Germinal center (tissue), 1 donor: ENCODE measurements at regions not wholly inside any gene's neighbourhood (a gene's known extent, or its start where the extent isn't known, plus 50 kb on each side); places are given as distances from the start of the nearest gene placed in this dataset.

Experiments used
- DNase-seq: peaks from one replicate; pipeline ENCODE4 v3.0.0; 2012; ENCODE audit warnings: mixed read lengths, low spot score

- no peak for DNase-seq
These were observed 596.7 kb upstream of the ATP2B1 start for GRCh38 chr12:90305379-90305778.

- DNase-seq: no peak
These were observed 595.6 kb upstream of the ATP2B1 start for GRCh38 chr12:90304231-90304630.

GRCh38 chr12:90303771-90304170, 595.1 kb upstream of the ATP2B1 start:
- no peak for DNase-seq

GRCh38 chr12:90301561-90302133, 593.0 kb upstream of the ATP2B1 start:
- no peak for DNase-seq

- no peak for DNase-seq
These were observed 592.5 kb upstream of the ATP2B1 start for GRCh38 chr12:90301095-90301494.

- DNase-seq: no peak
These were observed 591.0 kb upstream of the ATP2B1 start for GRCh38 chr12:90299666-90300065.

GRCh38 chr12:90299121-90299520, 590.5 kb upstream of the ATP2B1 start:
- no peak for DNase-seq

- no peak for DNase-seq
These were observed 589.8 kb upstream of the ATP2B1 start for GRCh38 chr12:90298289-90298948.

- DNase-seq: no peak
These were observed 587.2 kb upstream of the ATP2B1 start for GRCh38 chr12:90295858-90296257.

- DNase-seq: no peak
These were observed 583.5 kb upstream of the ATP2B1 start for GRCh38 chr12:90292183-90292582.

GRCh38 chr12:90290980-90291975, 582.6 kb upstream of the ATP2B1 start:
- DNase-seq: no peak

GRCh38 chr12:90287585-90287984, 578.9 kb upstream of the ATP2B1 start:
- no peak for DNase-seq

- DNase-seq: no peak
These were observed 572.7 kb upstream of the ATP2B1 start for GRCh38 chr12:90281154-90281868.

GRCh38 chr12:90280564-90281058, 572.0 kb upstream of the ATP2B1 start:
- no peak for DNase-seq

GRCh38 chr12:90280033-90280432, 571.4 kb upstream of the ATP2B1 start:
- DNase-seq: no peak

- DNase-seq: no peak
These were observed 566.5 kb upstream of the ATP2B1 start for GRCh38 chr12:90275088-90275487.

GRCh38 chr12:90274407-90274806, 565.8 kb upstream of the ATP2B1 start:
- no peak for DNase-seq

- no peak for DNase-seq
These were observed 559.9 kb upstream of the ATP2B1 start for GRCh38 chr12:90268574-90268973.

- no peak for DNase-seq
These were observed 553.6 kb upstream of the ATP2B1 start for GRCh38 chr12:90262251-90262650.

GRCh38 chr12:90261283-90261682, 552.6 kb upstream of the ATP2B1 start:
- no peak for DNase-seq

GRCh38 chr12:90260136-90260535, 551.5 kb upstream of the ATP2B1 start:
- DNase-seq: no peak
